ENCODE measurements at regions not wholly inside any gene's neighbourhood (a gene's known extent, or its start where the extent isn't known, plus 50 kb on each side); places are given as distances from the start of the nearest gene placed in this dataset.

DNA sequence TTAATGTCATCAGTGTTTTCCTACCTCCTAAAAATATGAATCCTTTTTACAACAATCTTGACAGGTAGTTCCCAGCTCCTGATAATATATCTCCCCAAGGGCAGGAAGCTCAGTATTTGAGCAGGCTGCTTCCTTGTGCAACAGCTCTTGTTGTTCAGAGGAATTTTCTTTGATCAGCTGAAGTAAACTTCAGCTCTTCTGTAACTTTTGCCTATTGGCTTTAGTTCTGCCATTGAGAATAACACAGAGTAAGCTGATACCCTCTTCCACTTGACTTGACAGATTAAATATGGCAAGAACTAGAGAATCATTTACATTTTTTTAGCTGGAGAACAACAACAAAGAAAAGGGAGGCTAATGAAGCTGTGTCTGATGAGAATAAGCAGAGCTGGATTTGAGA lies 75.2 kb downstream of the LUZP4 start:
- TF ChIP-seq, protein P1, sequence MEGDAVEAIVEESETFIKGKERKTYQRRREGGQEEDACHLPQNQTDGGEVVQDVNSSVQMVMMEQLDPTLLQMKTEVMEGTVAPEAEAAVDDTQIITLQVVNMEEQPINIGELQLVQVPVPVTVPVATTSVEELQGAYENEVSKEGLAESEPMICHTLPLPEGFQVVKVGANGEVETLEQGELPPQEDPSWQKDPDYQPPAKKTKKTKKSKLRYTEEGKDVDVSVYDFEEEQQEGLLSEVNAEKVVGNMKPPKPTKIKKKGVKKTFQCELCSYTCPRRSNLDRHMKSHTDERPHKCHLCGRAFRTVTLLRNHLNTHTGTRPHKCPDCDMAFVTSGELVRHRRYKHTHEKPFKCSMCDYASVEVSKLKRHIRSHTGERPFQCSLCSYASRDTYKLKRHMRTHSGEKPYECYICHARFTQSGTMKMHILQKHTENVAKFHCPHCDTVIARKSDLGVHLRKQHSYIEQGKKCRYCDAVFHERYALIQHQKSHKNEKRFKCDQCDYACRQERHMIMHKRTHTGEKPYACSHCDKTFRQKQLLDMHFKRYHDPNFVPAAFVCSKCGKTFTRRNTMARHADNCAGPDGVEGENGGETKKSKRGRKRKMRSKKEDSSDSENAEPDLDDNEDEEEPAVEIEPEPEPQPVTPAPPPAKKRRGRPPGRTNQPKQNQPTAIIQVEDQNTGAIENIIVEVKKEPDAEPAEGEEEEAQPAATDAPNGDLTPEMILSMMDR (IDR thresholded peaks at IDR 0.05; ENCODE audit: low read depth, low read length): no peak
- no peaks in the 10 kb centered on the region for H3K27me3 ChIP-seq (ENCODE audit: insufficient read depth, low read depth, severe bottlenecking)
- H3K27ac ChIP-seq: no peak overlapping the region
- no peak for DNase-seq
- no peaks in the 10 kb centered on the region for H3K36me3 ChIP-seq
- H3K4me3 ChIP-seq (ENCODE audit: low read depth, low read length): no peak overlapping the region
- no peaks in the 10 kb centered on the region for H3K9me3 ChIP-seq (ENCODE audit: severe bottlenecking)

DNA sequence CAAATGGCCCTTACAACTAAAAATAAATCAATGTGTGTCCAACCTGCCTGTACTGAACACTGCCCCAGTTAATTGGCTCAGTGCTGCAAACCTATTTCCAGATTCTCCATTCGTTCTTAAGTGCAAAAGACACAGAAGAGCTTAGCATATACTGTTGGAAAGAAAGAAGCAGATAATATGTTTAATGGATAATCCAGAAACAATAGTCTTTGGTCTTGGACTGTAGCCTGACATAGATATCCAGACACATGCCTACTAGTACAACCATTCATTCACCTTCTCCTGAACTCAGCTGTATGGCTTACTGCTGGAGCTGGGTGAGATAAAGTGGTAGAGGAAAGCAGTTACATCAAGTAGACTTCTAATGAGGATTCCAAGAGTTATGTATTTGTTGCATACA lies 77.0 kb downstream of the LUZP4 start:
- DNase-seq: no peak
- Histone ChIP-seq H3K27ac (no peak overlapping the region), H3K9me3 (ENCODE audit: severe bottlenecking) (no peaks in the 10 kb centered on the region), H3K36me3 (no peaks in the 10 kb centered on the region), H3K27me3 (ENCODE audit: insufficient read depth, low read depth, severe bottlenecking) (no peaks in the 10 kb centered on the region), H3K4me3 (ENCODE audit: low read depth, low read length) (no peak overlapping the region)
- TF ChIP-seq, protein P1 (IDR thresholded peaks at IDR 0.05; ENCODE audit: low read depth, low read length): no peak

DNA sequence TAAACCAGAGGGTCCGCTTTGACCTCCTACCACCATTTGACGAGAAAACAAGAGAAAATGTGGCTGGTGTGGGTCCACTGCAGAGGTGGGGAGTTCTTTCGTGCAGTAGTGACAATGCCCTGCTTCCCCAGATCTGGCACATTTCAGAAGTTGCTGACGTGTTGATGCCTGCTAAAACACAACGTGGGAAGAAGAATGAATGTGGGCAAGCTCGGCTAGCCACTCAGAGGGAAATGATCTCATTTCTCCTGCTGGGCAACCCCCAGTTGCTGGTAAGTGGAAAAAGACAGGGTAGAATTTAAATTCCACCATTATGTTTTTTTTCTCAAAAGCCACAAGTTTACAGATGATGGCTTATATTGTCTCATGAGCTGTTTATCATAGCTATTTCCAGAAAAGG lies 77.9 kb downstream of the LUZP4 start:
- H3K36me3 ChIP-seq: no peaks in the 10 kb centered on the region
- TF ChIP-seq, protein P1 (IDR thresholded peaks at IDR 0.05; ENCODE audit: low read depth, low read length): no peak
- no peaks in the 10 kb centered on the region for H3K27me3 ChIP-seq (ENCODE audit: insufficient read depth, low read depth, severe bottlenecking)
- H3K4me3 ChIP-seq (ENCODE audit: low read depth, low read length): no peak overlapping the region
- H3K27ac ChIP-seq: no peak overlapping the region
- DNase-seq: no peak
- no peaks in the 10 kb centered on the region for H3K9me3 ChIP-seq (ENCODE audit: severe bottlenecking)

DNA sequence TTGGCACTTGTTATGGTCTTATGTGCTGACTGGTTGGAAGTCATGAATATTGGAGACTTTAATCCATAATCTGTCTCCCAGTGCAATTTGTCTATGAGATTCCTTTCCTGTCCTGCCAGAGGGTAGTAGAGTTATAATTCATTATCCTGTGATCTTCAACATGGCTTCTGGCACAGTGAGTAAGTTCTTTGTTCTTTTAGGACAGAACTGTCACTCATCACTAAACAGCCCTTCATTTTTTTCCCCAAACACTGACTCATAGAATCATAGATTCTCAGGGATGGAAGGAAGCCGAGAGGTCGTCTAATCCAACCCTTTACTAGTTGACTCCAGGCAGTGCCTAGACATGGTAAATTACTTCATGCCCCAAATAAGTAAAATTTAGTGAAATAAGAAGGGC lies 78.4 kb downstream of the LUZP4 start:
- Histone ChIP-seq H3K27ac (no peak overlapping the region), H3K9me3 (ENCODE audit: severe bottlenecking) (no peaks in the 10 kb centered on the region), H3K27me3 (ENCODE audit: insufficient read depth, low read depth, severe bottlenecking) (no peaks in the 10 kb centered on the region), H3K36me3 (no peaks in the 10 kb centered on the region), H3K4me3 (ENCODE audit: low read depth, low read length) (no peak overlapping the region)
- no peak for DNase-seq
- TF ChIP-seq, protein P1 (IDR thresholded peaks at IDR 0.05; ENCODE audit: low read depth, low read length): no peak

DNA sequence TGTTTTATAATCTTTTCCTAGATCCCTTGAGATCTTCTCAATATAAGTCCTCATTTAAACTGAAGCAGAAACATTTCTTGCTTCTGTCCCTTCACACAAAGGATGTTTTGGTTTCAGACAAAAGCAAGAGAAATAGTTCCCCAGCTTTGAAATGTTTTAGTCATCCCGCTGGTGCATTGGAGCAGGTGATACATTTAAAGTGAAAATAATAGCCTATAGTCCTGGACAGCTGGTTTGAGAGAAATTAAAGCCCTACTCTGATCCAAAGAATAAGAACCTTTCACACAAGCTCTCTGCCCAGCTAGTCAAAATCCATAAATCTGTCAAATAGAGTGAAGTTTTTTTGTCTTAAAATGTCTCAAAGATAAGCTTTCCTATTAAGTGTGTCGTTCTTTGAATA lies 79.4 kb downstream of the LUZP4 start:
- no peak overlapping the region for H3K27ac ChIP-seq
- H3K4me3 ChIP-seq (ENCODE audit: low read depth, low read length): no peak overlapping the region
- DNase-seq: no peak
- no peaks in the 10 kb centered on the region for H3K27me3 ChIP-seq (ENCODE audit: insufficient read depth, low read depth, severe bottlenecking)
- H3K9me3 ChIP-seq (ENCODE audit: severe bottlenecking): no peaks in the 10 kb centered on the region
- no peaks in the 10 kb centered on the region for H3K36me3 ChIP-seq
- TF ChIP-seq, protein P1 (IDR thresholded peaks at IDR 0.05; ENCODE audit: low read depth, low read length): no peak

DNA sequence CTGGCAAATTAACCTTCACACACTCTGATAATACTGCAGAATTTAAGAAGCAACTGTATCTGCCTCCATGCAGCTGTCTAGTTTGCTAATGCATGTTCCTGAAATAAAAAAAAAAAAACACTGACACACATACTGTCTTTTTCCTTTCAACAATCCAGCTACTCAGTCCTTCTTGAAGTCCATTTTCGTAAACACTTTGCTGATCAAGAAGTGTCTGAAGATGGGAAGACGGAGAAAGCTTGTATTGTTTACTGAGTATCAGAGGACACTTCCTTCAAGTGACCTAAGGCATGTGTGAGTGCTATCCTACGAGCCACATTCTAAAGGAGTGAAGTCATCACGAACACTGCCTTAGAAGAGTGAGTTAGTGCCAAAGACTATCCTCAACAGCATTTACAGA lies 82.6 kb downstream of the LUZP4 start:
- TF ChIP-seq, protein P1 (IDR thresholded peaks at IDR 0.05; ENCODE audit: low read depth, low read length): no peak
- DNase-seq: no peak
- H3K27ac ChIP-seq: no peak overlapping the region
- H3K36me3 ChIP-seq: no peaks in the 10 kb centered on the region
- H3K27me3 ChIP-seq (ENCODE audit: insufficient read depth, low read depth, severe bottlenecking): no peaks in the 10 kb centered on the region
- no peaks in the 10 kb centered on the region for H3K9me3 ChIP-seq (ENCODE audit: severe bottlenecking)
- no peak overlapping the region for H3K4me3 ChIP-seq (ENCODE audit: low read depth, low read length)
